22Rv1 (cell line): ENCODE measurements at regions not wholly inside any gene's neighbourhood (a gene's known extent, or its start where the extent isn't known, plus 50 kb on each side); places are given as distances from the start of the nearest gene placed in this dataset.
"Not testable (repeated sequence)": the region's sequence is repeated elsewhere in the genome, so short reads cannot be mapped to it uniquely, and the experiment has no call there.

Experiments used
- ZFX ChIP-seq: fragments of 450-650 bp; IDR thresholded peaks from 2 replicates; pipeline ENCODE4 v1.6.1; 2017; ENCODE audit warnings: antibody characterized with exemption, borderline replicate concordance
- TF ChIP-seq, protein P1 (sequence below): fragments of 450-650 bp; IDR thresholded peaks from 2 replicates; pipeline ENCODE4 v1.5.1; 2017; ENCODE audit warnings: mild to moderate bottlenecking

DNA sequence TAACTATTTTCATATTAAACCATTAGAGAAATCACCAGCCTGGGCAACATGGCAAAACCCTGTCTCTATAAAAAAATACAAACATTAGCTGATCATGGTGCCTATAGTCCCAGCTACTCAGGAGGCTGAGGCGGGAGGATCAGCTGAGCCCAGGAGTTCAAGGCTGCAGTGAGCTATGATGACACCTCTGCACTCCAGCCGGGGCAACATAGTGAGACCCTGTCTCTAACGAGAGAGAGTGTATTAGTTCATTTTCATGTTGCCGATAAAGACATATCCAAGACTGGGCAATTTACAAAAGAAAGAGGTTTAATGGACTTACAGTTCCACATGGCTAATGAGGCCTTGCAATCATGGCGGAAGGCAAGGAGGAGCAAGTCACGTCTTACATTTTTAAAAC lies 102.1 kb upstream of the IL12A start:
- TF ChIP-seq, protein P1, sequence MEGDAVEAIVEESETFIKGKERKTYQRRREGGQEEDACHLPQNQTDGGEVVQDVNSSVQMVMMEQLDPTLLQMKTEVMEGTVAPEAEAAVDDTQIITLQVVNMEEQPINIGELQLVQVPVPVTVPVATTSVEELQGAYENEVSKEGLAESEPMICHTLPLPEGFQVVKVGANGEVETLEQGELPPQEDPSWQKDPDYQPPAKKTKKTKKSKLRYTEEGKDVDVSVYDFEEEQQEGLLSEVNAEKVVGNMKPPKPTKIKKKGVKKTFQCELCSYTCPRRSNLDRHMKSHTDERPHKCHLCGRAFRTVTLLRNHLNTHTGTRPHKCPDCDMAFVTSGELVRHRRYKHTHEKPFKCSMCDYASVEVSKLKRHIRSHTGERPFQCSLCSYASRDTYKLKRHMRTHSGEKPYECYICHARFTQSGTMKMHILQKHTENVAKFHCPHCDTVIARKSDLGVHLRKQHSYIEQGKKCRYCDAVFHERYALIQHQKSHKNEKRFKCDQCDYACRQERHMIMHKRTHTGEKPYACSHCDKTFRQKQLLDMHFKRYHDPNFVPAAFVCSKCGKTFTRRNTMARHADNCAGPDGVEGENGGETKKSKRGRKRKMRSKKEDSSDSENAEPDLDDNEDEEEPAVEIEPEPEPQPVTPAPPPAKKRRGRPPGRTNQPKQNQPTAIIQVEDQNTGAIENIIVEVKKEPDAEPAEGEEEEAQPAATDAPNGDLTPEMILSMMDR: not testable (repeated sequence)
- not testable (repeated sequence) for TF ChIP-seq ZFX
